HCT116 (cell line): ENCODE measurements at regions not wholly inside any gene's neighbourhood (a gene's known extent, or its start where the extent isn't known, plus 50 kb on each side); places are given as distances from the start of the nearest gene placed in this dataset.

Source experiments
- ATAC-seq: fragments of 200-7000 bp; cut with Tn5 transposase; 2 replicates; pipeline ENCODE4 v1.9.1; 2020; ENCODE audit warnings: mild to moderate bottlenecking, moderate library complexity
- BruUV-seq: library from RNA; stranded (reverse); fragments of 400-500 nt; replicated peaks from 2 replicates; lab custom pipeline; 2021; lab: Mats Ljungman, UMichigan
- CTCF ChIA-PET: fragments of 300-600 bp; sonication (Branson Sonifier 250); formaldehyde crosslinking; loops from one replicate; lab custom pipeline; 2021; ENCODE audit warnings: antibody characterized with exemption; lab: Charles Lee
- POLR2A ChIA-PET: fragments of 300-600, 350-600 bp; sonication (Branson Sonifier 250); formaldehyde crosslinking; loops from one replicate; lab custom pipeline; 2021; ENCODE audit warnings: antibody characterized with exemption; lab: Charles Lee
- RAD21 ChIA-PET, 2 experiments: fragments of 300-600 bp; sonication (Branson Sonifier 250); formaldehyde crosslinking; loops; one replicate each; lab custom pipeline; 2023; ENCODE audit warnings: low total read pairs in 2 of 2; ENCODE audit not compliant: uncharacterized antibody in 2 of 2, unreplicated experiment in 2 of 2, low non-redundant PET in 1 of 2; lab: Charles Lee
- DNase-seq: peaks from one replicate; pipeline ENCODE4 v3.0.0-alpha.2; 2010; ENCODE audit warnings: low read depth, low spot score
- H2AFZ ChIP-seq: fragments of 200-600 bp; shearing (Covaris generic), sonication (generic); 2 replicates; pipeline ENCODE4 v1.6.1; 2017; ENCODE audit warnings: low read depth, mixed run types, mixed read lengths, antibody characterized with exemption, low read length; ENCODE audit not compliant: poor library complexity, severe bottlenecking
- H3K27ac ChIP-seq: 2 replicates; pipeline ENCODE4 v1.5.1; 2012; ENCODE audit warnings: low read depth, low read length
- H3K27me3 ChIP-seq: fragments of 200-600 bp; sonication (generic); 2 replicates; pipeline ENCODE4 v1.6.1; 2016; ENCODE audit warnings: mixed run types, low read length, mixed read lengths; ENCODE audit not compliant: insufficient read depth
- H3K36me3 ChIP-seq, 2 experiments: fragments of 200-500 bp in 1 of 2; fragments of 200-600 bp in 1 of 2; sonication (Bioruptor generic) in 1 of 2; sonication (generic) in 1 of 2; 2 replicates each; pipeline versions ENCODE4 v1.5.1 to v1.6.1; 2014 to 2016; ENCODE audit warnings: low read length in 2 of 2, inconsistent platforms in 1 of 2, mixed read lengths in 1 of 2, mixed run types in 1 of 2; ENCODE audit not compliant: insufficient read depth in 2 of 2, control insufficient read depth in 1 of 2
- H3K4me1 ChIP-seq, 2 experiments: fragments of 200-600 bp in 1 of 2; sonication (generic) in 1 of 2; 2 replicates each; pipeline versions ENCODE4 v1.5.1 to v1.6.1; 2012 to 2017; ENCODE audit warnings: low read length in 2 of 2, inconsistent platforms in 1 of 2, mild to moderate bottlenecking in 1 of 2, mixed read lengths in 1 of 2, mixed run types in 1 of 2, moderate library complexity in 1 of 2; ENCODE audit not compliant: insufficient read depth in 2 of 2, control insufficient read depth in 1 of 2
- H3K4me2 ChIP-seq: fragments of 200-600 bp; sonication (generic); 2 replicates; pipeline ENCODE4 v1.6.1; 2017; ENCODE audit warnings: mixed run types, low read length, mixed read lengths
- H3K4me3 ChIP-seq, 2 experiments: fragments of 200-600 bp in 1 of 2; sonication (generic) in 1 of 2; replicated peaks in 1 of 2; 2 replicates each; pipeline ENCODE4 v1.5.1; 2011 to 2016; ENCODE audit warnings: low read length in 2 of 2, control low read depth in 1 of 2, low read depth in 1 of 2, mild to moderate bottlenecking in 1 of 2, mixed read lengths in 1 of 2, mixed run types in 1 of 2
- H3K79me2 ChIP-seq: fragments of 200-600 bp; sonication (generic); 2 replicates; pipeline ENCODE4 v1.6.1; 2017; ENCODE audit warnings: mild to moderate bottlenecking, mixed run types, low read length, moderate library complexity, mixed read lengths; ENCODE audit not compliant: insufficient read depth
- H3K9ac ChIP-seq: fragments of 200-600 bp; sonication (generic); 2 replicates; pipeline ENCODE4 v1.6.1; 2016; ENCODE audit warnings: low read length, mixed read lengths
- H3K9me2 ChIP-seq: fragments of 200-600 bp; sonication (generic), shearing (Covaris generic); 2 replicates; pipeline ENCODE4 v1.6.1; 2017; ENCODE audit warnings: mixed run types, mild to moderate bottlenecking, moderate library complexity; ENCODE audit not compliant: insufficient read depth
- H3K9me3 ChIP-seq, 2 experiments: fragments of 200-500 bp in 1 of 2; fragments of 200-600 bp in 1 of 2; sonication (Bioruptor generic) in 1 of 2; sonication (generic) in 1 of 2; 2 replicates each; pipeline ENCODE4 v1.6.1; 2014 to 2017; ENCODE audit warnings: low read length in 2 of 2, mixed read lengths in 2 of 2, inconsistent platforms in 1 of 2, low read depth in 1 of 2, mild to moderate bottlenecking in 1 of 2, mixed run types in 1 of 2, moderate library complexity in 1 of 2; ENCODE audit not compliant: control insufficient read depth in 1 of 2, insufficient read depth in 1 of 2
- H4K20me1 ChIP-seq: fragments of 200-600 bp; sonication (generic), shearing (Covaris generic); 2 replicates; pipeline ENCODE4 v1.6.1; 2017; ENCODE audit warnings: mixed run types, mild to moderate bottlenecking, moderate library complexity; ENCODE audit not compliant: insufficient read depth
- ATF3 ChIP-seq: IDR thresholded peaks from 2 replicates; pipeline ENCODE4 v1.6.1; 2012
- CTCF ChIP-seq, 3 experiments: fragments of 200-600 bp in 1 of 3; sonication (generic) in 1 of 3; IDR thresholded peaks in 2 of 3; conservative IDR thresholded peaks in 1 of 3; 2 replicates each; pipeline ENCODE4 v1.5.1; 2012 to 2017; ENCODE audit warnings: low read depth in 2 of 3, low read length in 2 of 3, antibody characterized with exemption in 1 of 3, borderline replicate concordance in 1 of 3, control low read depth in 1 of 3, mild to moderate bottlenecking in 1 of 3, mixed read lengths in 1 of 3, mixed run types in 1 of 3, moderate library complexity in 1 of 3; ENCODE audit not compliant: insufficient read depth in 1 of 3
- EGR1 ChIP-seq: IDR thresholded peaks from 2 replicates; pipeline ENCODE4 v1.6.1; 2012; ENCODE audit warnings: low read depth
- ELF1 ChIP-seq: IDR thresholded peaks from 2 replicates; pipeline ENCODE4 v1.6.1; 2012; ENCODE audit warnings: low read depth, borderline replicate concordance
- FOSL1 ChIP-seq: IDR thresholded peaks from 2 replicates; pipeline ENCODE4 v1.6.1; 2012; ENCODE audit warnings: low read depth
- JUND ChIP-seq: IDR thresholded peaks from 2 replicates; pipeline ENCODE4 v1.6.1; 2012
- POLR2A ChIP-seq: IDR thresholded peaks from 2 replicates; pipeline ENCODE4 v1.7.0; 2011; ENCODE audit warnings: borderline replicate concordance; ENCODE audit not compliant: insufficient read depth, insufficient read length; ENCODE audit errors: extremely low read depth
- POLR2AphosphoS5 ChIP-seq: IDR thresholded peaks from 2 replicates; pipeline ENCODE4 v1.6.1; 2011; ENCODE audit warnings: mild to moderate bottlenecking, low read depth, low read length, moderate library complexity
- RAD21 ChIP-seq: IDR thresholded peaks from 2 replicates; pipeline ENCODE4 v1.6.1; 2012; ENCODE audit warnings: low read depth, mild to moderate bottlenecking
- YY1 ChIP-seq: IDR thresholded peaks from 2 replicates; pipeline ENCODE4 v1.6.1; 2011; ENCODE audit warnings: low read length, low read depth, moderate library complexity, mild to moderate bottlenecking; ENCODE audit not compliant: insufficient replicate concordance; ENCODE audit errors: extremely low read depth
- ZFX ChIP-seq: fragments of 450-650 bp; IDR thresholded peaks from 2 replicates; pipeline ENCODE4 v1.6.1; 2017
- ZNF274 ChIP-seq: fragments of 200-500 bp; sonication (Bioruptor generic); IDR thresholded peaks from 2 replicates; pipeline ENCODE4 v1.6.1; 2014; ENCODE audit warnings: mild to moderate bottlenecking, low read depth, low read length, inconsistent platforms
- intact Hi-C: fragments of 100-400 bp; cut with micrococcal nuclease; formaldehyde crosslinking; loops from 2 replicates; pipeline ENCODE4 v1.10.0; 2022
- TF ChIP-seq, protein P1 (sequence below): IDR thresholded peaks from 2 replicates; pipeline ENCODE4 v1.6.1; 2012
- TF ChIP-seq, protein P2 (sequence below): IDR thresholded peaks from 2 replicates; pipeline ENCODE4 v1.6.1; 2012; ENCODE audit warnings: low read depth

DNA sequence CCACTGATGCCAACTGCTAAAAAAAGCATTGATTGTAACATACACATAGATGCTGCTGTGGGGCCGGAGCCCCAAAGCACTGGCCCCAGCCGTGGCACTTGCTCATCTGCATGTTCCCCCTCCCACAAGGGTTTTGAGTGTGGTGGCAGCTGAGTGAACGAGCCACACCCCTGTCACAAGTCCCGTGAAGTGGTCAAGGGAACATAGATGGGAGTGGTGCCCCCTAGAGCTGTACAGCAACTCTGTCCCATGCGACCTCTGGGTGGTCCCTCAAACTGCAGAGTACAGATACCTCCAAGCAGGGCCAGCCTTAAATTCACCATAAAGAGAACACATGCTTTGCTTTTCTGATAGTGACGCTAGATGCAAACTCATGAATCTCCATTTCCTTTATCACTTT is 503.3 kb upstream of the NRP1 start:
- DNase-seq (no peak), ATAC-seq (0 out of 2 replicates have a peak, but pooled peaks have one; percentile 40)
- POLR2A ChIA-PET: no interaction called here
- Histone ChIP-seq H3K4me3 (no peak overlapping the region), H4K20me1 (no peaks in the 10 kb centered on the region), H3K9me3 (no peaks in the 10 kb centered on the region), H3K4me2 (no peak overlapping the region), H3K27ac (no peak overlapping the region), H3K4me1 (no peaks in the 10 kb centered on the region), H3K9me2 (no peaks in the 10 kb centered on the region), H3K27me3 (no peaks in the 10 kb centered on the region), H3K36me3 (no peaks in the 10 kb centered on the region), H3K9ac (no peak overlapping the region), H2AFZ (no peak overlapping the region), H3K79me2 (no peaks in the 10 kb centered on the region)
- RAD21 ChIA-PET: no interaction called here
- CTCF ChIA-PET: no interaction called here
- BruUV-seq: no TSS peak
- intact Hi-C loops: no loop called here
- TF ChIP-seq JUND: no peak
- TF ChIP-seq RAD21: 0 out of 2 replicates have a peak, but pooled peaks have one; percentile 17

- ChIA-PET RAD21 (no interaction called here), CTCF (no interaction called here), POLR2A (no interaction called here)
- no peaks in the 10 kb centered on the region for H3K9me2 ChIP-seq
- H3K9me3 ChIP-seq: no peaks in the 10 kb centered on the region
- no peaks in the 10 kb centered on the region for H3K4me1 ChIP-seq
- no peaks in the 10 kb centered on the region for H3K27me3 ChIP-seq
- ATAC-seq: no peak
- no peaks in the 10 kb centered on the region for H3K36me3 ChIP-seq
- no peak for DNase-seq
- intact Hi-C loops: no loop called here
- no peak overlapping the region for H3K4me3 ChIP-seq
- H3K27ac ChIP-seq: no peak overlapping the region
- H2AFZ ChIP-seq: no peak overlapping the region
- H3K4me2 ChIP-seq: no peak overlapping the region
- TF ChIP-seq YY1 (no peak), JUND (no peak), ATF3 (no peak), ELF1 (no peak), FOSL1 (no peak), EGR1 (no peak), ZNF274 (no peak), ZFX (no peak), POLR2A (no peak), RAD21 (no peak), POLR2AphosphoS5 (no peak), CTCF (IDR thresholded peaks at IDR 0.05 in 2 of 3, conservative IDR thresholded peaks at IDR 0.05 in 1 of 3; ENCODE audit: borderline replicate concordance in 1 of 3, insufficient read depth in 1 of 3, low read depth in 2 of 3, low read length in 2 of 3) (no peak)
- TF ChIP-seq, protein P1, sequence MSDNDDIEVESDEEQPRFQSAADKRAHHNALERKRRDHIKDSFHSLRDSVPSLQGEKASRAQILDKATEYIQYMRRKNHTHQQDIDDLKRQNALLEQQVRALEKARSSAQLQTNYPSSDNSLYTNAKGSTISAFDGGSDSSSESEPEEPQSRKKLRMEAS: no peak
- TF ChIP-seq, protein P2, sequence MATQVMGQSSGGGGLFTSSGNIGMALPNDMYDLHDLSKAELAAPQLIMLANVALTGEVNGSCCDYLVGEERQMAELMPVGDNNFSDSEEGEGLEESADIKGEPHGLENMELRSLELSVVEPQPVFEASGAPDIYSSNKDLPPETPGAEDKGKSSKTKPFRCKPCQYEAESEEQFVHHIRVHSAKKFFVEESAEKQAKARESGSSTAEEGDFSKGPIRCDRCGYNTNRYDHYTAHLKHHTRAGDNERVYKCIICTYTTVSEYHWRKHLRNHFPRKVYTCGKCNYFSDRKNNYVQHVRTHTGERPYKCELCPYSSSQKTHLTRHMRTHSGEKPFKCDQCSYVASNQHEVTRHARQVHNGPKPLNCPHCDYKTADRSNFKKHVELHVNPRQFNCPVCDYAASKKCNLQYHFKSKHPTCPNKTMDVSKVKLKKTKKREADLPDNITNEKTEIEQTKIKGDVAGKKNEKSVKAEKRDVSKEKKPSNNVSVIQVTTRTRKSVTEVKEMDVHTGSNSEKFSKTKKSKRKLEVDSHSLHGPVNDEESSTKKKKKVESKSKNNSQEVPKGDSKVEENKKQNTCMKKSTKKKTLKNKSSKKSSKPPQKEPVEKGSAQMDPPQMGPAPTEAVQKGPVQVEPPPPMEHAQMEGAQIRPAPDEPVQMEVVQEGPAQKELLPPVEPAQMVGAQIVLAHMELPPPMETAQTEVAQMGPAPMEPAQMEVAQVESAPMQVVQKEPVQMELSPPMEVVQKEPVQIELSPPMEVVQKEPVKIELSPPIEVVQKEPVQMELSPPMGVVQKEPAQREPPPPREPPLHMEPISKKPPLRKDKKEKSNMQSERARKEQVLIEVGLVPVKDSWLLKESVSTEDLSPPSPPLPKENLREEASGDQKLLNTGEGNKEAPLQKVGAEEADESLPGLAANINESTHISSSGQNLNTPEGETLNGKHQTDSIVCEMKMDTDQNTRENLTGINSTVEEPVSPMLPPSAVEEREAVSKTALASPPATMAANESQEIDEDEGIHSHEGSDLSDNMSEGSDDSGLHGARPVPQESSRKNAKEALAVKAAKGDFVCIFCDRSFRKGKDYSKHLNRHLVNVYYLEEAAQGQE: no peak
- no TSS peak for BruUV-seq
- H3K79me2 ChIP-seq: no peaks in the 10 kb centered on the region
- H3K9ac ChIP-seq: no peak overlapping the region
- no peaks in the 10 kb centered on the region for H4K20me1 ChIP-seq
These were observed 501.1 kb upstream of the NRP1 start for GRCh38 chr10:33835556-33835955.
